Mesothelial cell of epicardium (in vitro differentiated cells): ENCODE measurements at regions not wholly inside any gene's neighbourhood (a gene's known extent, or its start where the extent isn't known, plus 50 kb on each side); places are given as distances from the start of the nearest gene placed in this dataset.

Experiments used
- DNase-seq, 2 experiments: peaks; one replicate each; pipeline ENCODE4 v3.0.0; 2021; ENCODE audit warnings: low spot score in 2 of 2; ENCODE audit not compliant: unreplicated experiment in 2 of 2
- H3K27ac Mint-ChIP-seq: 2 replicates; pipeline ENCODE4 v1.8.0; 2021; ENCODE audit warnings: mixed read lengths
- H3K27me3 Mint-ChIP-seq: 2 replicates; pipeline ENCODE4 v1.8.0; 2021; ENCODE audit warnings: low read depth, mixed read lengths
- H3K36me3 Mint-ChIP-seq: 2 replicates; pipeline ENCODE4 v1.8.0; 2021; ENCODE audit warnings: mixed read lengths
- H3K4me1 Mint-ChIP-seq: 2 replicates; pipeline ENCODE4 v1.8.0; 2021; ENCODE audit warnings: mixed read lengths
- H3K4me3 Mint-ChIP-seq: 2 replicates; pipeline ENCODE4 v1.8.0; 2021; ENCODE audit warnings: mild to moderate bottlenecking, moderate library complexity, mixed read lengths
- H3K9me3 Mint-ChIP-seq: 2 replicates; pipeline ENCODE4 v1.8.0; 2021; ENCODE audit warnings: mixed read lengths
- TF ChIP-seq, protein P1 (sequence below): fragments of 200-600 bp; sonication (generic); IDR thresholded peaks from one replicate; pipeline ENCODE4 v1.5.0; 2021; ENCODE audit warnings: antibody characterized with exemption; ENCODE audit not compliant: unreplicated experiment

DNA sequence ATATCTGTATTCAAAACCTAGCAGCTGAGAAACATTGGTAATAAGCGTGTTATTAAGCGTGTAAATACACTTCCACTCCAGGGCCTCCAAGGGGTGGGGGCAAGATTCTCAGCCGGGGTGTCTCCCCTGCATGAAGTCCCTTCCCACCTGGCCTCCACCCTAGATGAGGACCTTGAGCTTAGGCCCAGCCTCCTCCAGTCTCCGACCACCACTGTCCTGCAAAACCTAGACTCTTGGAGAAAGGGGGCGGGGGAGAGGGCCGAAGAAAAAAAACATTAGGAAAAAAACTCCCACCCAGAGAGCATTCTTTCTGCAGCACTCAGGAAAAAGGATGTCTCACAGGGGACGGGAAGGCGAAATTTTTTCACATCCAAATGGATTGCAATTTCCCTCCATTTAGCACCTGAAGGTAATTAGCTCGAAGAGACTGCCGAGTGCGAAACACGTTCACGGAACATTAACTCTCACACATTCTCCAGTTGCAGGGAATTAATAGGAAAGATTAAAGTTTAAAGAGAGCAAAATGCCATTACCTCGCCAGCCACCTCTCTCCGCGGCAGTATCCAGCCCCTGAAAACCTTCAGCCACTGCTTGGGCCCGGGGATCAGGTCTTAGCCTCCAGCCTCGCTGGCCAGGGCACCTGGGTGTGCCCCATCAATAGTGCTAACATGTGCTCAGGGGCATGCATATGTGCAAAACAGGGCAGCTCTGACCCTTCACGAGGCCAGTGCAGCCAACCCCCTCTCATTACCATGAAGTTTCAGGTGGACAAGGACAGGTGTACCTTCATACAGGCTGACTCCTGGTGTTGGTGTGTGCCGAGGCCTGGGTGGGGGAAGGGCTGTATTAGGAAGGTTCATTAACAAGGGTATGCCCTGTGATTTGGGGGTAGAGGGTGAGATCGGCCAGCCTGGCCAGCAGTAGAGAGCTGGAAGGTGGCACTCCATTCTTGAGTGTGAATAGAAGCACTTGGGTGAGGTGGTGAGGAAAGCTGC, 77.2 kb downstream of the HIF1AN start:
- no peak for DNase-seq
- Mint-ChIP-seq H3K4me3 (no peak overlapping the region), H3K27me3 (peaks cover 97% of the 10 kb centered on the region), H3K27ac (no peak overlapping the region), H3K36me3 (no peaks in the 10 kb centered on the region), H3K4me1 (no peaks in the 10 kb centered on the region), H3K9me3 (no peaks in the 10 kb centered on the region)
- TF ChIP-seq, protein P1, sequence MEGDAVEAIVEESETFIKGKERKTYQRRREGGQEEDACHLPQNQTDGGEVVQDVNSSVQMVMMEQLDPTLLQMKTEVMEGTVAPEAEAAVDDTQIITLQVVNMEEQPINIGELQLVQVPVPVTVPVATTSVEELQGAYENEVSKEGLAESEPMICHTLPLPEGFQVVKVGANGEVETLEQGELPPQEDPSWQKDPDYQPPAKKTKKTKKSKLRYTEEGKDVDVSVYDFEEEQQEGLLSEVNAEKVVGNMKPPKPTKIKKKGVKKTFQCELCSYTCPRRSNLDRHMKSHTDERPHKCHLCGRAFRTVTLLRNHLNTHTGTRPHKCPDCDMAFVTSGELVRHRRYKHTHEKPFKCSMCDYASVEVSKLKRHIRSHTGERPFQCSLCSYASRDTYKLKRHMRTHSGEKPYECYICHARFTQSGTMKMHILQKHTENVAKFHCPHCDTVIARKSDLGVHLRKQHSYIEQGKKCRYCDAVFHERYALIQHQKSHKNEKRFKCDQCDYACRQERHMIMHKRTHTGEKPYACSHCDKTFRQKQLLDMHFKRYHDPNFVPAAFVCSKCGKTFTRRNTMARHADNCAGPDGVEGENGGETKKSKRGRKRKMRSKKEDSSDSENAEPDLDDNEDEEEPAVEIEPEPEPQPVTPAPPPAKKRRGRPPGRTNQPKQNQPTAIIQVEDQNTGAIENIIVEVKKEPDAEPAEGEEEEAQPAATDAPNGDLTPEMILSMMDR = no peak

DNA sequence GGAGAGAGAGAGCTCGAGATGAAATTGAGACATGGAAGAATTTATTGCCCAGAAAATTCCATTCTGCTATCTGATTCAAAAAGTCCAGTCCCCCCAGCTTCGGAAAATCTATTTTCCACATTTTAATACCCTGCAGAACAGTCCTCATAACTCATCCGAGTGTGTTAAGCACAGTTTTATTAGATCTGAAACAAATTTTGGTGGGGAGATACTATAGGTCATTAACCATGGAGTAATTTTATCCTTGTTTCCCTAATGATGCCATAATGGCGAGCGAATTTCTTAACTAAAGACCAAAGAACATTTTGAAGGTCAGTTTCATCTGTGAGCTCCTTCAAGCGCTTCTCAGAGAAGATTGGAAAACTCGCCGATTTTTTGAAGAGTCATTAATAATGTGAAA, 78.1 kb downstream of the HIF1AN start:
- Mint-ChIP-seq H3K36me3 (no peaks in the 10 kb centered on the region), H3K4me3 (no peak overlapping the region), H3K27ac (no peak overlapping the region), H3K4me1 (no peaks in the 10 kb centered on the region), H3K27me3 (peaks cover 99% of the 10 kb centered on the region), H3K9me3 (no peaks in the 10 kb centered on the region)
- DNase-seq = no peak
- TF ChIP-seq, protein P1 = no peak

DNA sequence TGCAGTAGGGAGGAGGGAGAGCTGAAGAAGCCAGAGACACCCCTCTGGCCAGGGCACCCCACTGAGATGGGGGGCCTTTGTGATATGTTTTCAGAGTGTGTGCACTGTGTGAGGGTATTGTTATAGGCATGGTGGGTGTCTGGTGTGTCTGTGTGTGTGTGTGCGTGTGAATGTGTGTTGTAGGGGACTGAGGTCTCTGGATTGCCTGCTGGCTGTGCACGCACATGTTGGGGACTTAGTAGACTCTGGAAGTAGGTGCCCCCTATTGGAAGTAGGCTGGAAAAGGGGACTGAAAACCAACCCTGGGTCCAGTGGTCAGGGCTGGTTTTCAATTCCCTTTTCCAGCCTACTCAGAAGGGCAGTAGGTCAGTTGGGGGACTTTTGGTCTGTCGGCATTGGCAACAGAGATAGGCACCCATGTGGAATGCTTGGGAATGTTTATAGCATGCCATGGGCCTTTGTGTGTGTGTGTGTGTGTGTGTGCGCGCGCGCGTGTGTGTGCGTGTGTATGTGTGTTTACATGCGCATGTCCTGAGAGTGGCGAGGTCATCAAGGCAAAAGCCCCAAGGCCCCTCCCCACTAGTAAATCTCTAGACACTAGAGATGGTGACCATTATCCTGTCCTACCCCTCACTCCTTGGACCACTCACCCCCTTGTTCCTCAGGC, 78.8 kb downstream of the HIF1AN start:
- H3K36me3 Mint-ChIP-seq = no peaks in the 10 kb centered on the region
- TF ChIP-seq, protein P1 = no peak
- no peak overlapping the region for H3K4me3 Mint-ChIP-seq
- no peak overlapping the region for H3K27ac Mint-ChIP-seq
- peaks cover 99% of the 10 kb centered on the region for H3K27me3 Mint-ChIP-seq
- no peaks in the 10 kb centered on the region for H3K4me1 Mint-ChIP-seq
- peak in 1 of 2 experiments; percentile 19 for DNase-seq
- H3K9me3 Mint-ChIP-seq = no peaks in the 10 kb centered on the region

DNA sequence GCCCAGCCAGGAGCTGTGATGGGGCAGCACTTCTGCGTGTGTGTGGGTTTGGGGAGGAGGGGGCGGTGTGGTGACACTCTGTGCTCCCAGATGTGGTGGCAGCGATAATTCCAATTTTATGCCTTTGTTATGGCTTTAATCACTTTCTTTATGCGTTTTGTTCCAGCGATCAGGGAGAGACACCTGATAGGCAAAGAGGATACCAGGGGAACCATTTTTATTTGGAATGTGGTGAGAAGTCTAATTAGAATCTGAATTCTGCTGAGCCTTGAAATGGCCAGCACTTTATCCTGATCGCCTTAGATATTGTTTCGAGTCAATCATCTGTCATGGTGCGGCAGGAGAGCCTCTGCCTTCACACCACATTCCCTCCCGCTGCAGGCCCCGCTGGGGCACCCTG, 79.5 kb downstream of the HIF1AN start:
- Mint-ChIP-seq H3K9me3 (no peaks in the 10 kb centered on the region), H3K4me3 (no peak overlapping the region), H3K36me3 (no peaks in the 10 kb centered on the region), H3K27me3 (peaks cover 99% of the 10 kb centered on the region), H3K27ac (no peak overlapping the region), H3K4me1 (no peaks in the 10 kb centered on the region)
- no peak for DNase-seq
- TF ChIP-seq, protein P1 = no peak

DNA sequence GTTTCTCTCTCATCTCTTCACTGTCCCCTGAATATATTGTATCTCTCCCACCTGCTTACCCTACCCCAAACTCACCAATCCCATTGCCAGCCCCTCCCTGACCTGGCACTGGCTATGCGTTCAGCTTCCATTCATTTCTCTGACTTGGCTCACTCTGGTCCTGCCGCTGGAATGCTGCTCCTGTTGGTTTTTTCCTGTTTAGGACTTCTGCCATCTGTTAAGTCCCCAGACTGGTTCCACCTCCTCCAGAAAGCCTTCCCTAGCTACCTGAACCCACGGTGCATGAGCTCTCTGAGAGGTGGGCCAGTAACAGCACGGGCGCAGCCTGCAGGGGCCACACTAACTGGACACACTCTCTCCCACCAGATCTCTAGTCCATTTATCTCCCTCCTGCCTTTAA, 80.2 kb downstream of the HIF1AN start:
- TF ChIP-seq, protein P1 = no peak
- no peak overlapping the region for H3K4me3 Mint-ChIP-seq
- peaks cover 99% of the 10 kb centered on the region for H3K27me3 Mint-ChIP-seq
- no peaks in the 10 kb centered on the region for H3K4me1 Mint-ChIP-seq
- no peaks in the 10 kb centered on the region for H3K36me3 Mint-ChIP-seq
- DNase-seq = no peak
- no peaks in the 10 kb centered on the region for H3K9me3 Mint-ChIP-seq
- no peak overlapping the region for H3K27ac Mint-ChIP-seq
